Kidney (tissue), 13 donors: ENCODE measurements at regions not wholly inside any gene's neighbourhood (a gene's known extent, or its start where the extent isn't known, plus 50 kb on each side); places are given as distances from the start of the nearest gene placed in this dataset.

Experiments used
- DNase-seq, 5 donors: peaks; one replicate each; pipeline ENCODE4 v3.0.0-alpha.2; 2013 to 2020
- FAIRE-seq: peaks from 2 replicates; lab custom pipeline; 2012; peaks lifted over from hg19 to GRCh38; lab: Jason Lieb, UNC
- H3K27ac ChIP-seq, 2 donors: one replicate each; pipeline ENCODE4 v1.7.0; 2013; ENCODE audit warnings: low read depth in 2 of 2, low read length in 2 of 2, inconsistent platforms in 1 of 2
- H3K27me3 ChIP-seq: one replicate; pipeline ENCODE4 v1.7.1; 2013; ENCODE audit warnings: low read length, inconsistent platforms; ENCODE audit not compliant: control insufficient read depth, insufficient read depth
- H3K36me3 ChIP-seq, 3 donors: one replicate each; pipeline versions ENCODE4 v1.7.0 to v1.7.1; 2013; ENCODE audit warnings: low read length in 3 of 3, control low read depth in 1 of 3, inconsistent platforms in 1 of 3; ENCODE audit not compliant: insufficient read depth in 3 of 3, control insufficient read depth in 2 of 3
- H3K4me1 ChIP-seq, 3 donors: one replicate each; pipeline versions ENCODE4 v1.7.0 to v1.7.1; 2013; ENCODE audit warnings: low read length in 3 of 3, inconsistent platforms in 1 of 3, low read depth in 1 of 3; ENCODE audit not compliant: control insufficient read depth in 2 of 3, insufficient read depth in 2 of 3
- H3K4me3 ChIP-seq, 3 donors: one replicate each; pipeline versions ENCODE4 v1.7.0 to v1.8.1; 2013; ENCODE audit warnings: low read length in 3 of 3, control low read depth in 1 of 3, inconsistent platforms in 1 of 3
- H3K9ac ChIP-seq, 3 donors: one replicate each; pipeline versions ENCODE4 v1.7.0 to v1.7.1; 2013; ENCODE audit warnings: low read length in 3 of 3, control low read depth in 1 of 3, inconsistent platforms in 1 of 3
- H3K9me3 ChIP-seq, 3 donors: one replicate each; pipeline versions ENCODE4 v1.7.0 to v1.7.1; 2013; ENCODE audit warnings: low read length in 3 of 3, control low read depth in 1 of 3, inconsistent platforms in 1 of 3; ENCODE audit not compliant: control insufficient read depth in 2 of 3, insufficient read depth in 1 of 3
- CTCF ChIP-seq: IDR thresholded peaks from 3 replicates; pipeline ENCODE4 v1.5.1; 2012; ENCODE audit warnings: mild to moderate bottlenecking, moderate library complexity, borderline replicate concordance; ENCODE audit not compliant: insufficient read depth; ENCODE audit errors: extremely low read depth
- intact Hi-C: fragments of 100-400 bp; cut with DNase I; formaldehyde crosslinking; loops from one replicate; pipeline ENCODE4 v1.11.1; 2022
- donor health status: control.
- donor health status: control.
- donor health status: control.
- donor health status: control.
- donor health status: control.
- donor health status: DM: yes; HTN: yes; CAD: no.
- donor health status: Normal renal cell carcinoma (clear cell type).

- no peak overlapping the region for H3K27ac ChIP-seq
- H3K9ac ChIP-seq = no peak overlapping the region
- no peak for TF ChIP-seq CTCF
- H3K36me3 ChIP-seq = no peaks in the 10 kb centered on the region
- DNase-seq (no peak), FAIRE-seq (no peak)
- no peaks in the 10 kb centered on the region for H3K9me3 ChIP-seq
- no peaks in the 10 kb centered on the region for H3K27me3 ChIP-seq
- H3K4me3 ChIP-seq = no peak overlapping the region
- intact Hi-C loops = no loop called here
- H3K4me1 ChIP-seq = no peaks in the 10 kb centered on the region
Observed at GRCh38 chr3:67804578-67804977, 150.2 kb upstream of the SUCLG2 start.

- H3K36me3 ChIP-seq = no peaks in the 10 kb centered on the region
- H3K4me3 ChIP-seq = no peak overlapping the region
- no peak overlapping the region for H3K9ac ChIP-seq
- FAIRE-seq = no peak
- intact Hi-C loops = no loop called here
- no peak overlapping the region for H3K27ac ChIP-seq
- no peak for DNase-seq
- H3K4me1 ChIP-seq = no peaks in the 10 kb centered on the region
- H3K9me3 ChIP-seq = no peaks in the 10 kb centered on the region
- no peak for TF ChIP-seq CTCF
- no peaks in the 10 kb centered on the region for H3K27me3 ChIP-seq
Observed at GRCh38 chr3:67804089-67804488, 149.7 kb upstream of the SUCLG2 start.

- Histone ChIP-seq H3K27me3 (no peaks in the 10 kb centered on the region), H3K9me3 (no peaks in the 10 kb centered on the region), H3K4me1 (no peaks in the 10 kb centered on the region), H3K9ac (no peak overlapping the region), H3K27ac (no peak overlapping the region), H3K36me3 (no peaks in the 10 kb centered on the region), H3K4me3 (no peak overlapping the region)
- intact Hi-C loops = no loop called here
- TF ChIP-seq CTCF = no peak
- FAIRE-seq (no peak), DNase-seq (no peak)
Observed at GRCh38 chr3:67798412-67798811, 144.0 kb upstream of the SUCLG2 start.

- no peaks in the 10 kb centered on the region for H3K4me1 ChIP-seq
- DNase-seq (no peak), FAIRE-seq (no peak)
- H3K9ac ChIP-seq = no peak overlapping the region
- intact Hi-C loops = no loop called here
- H3K27ac ChIP-seq = no peak overlapping the region
- no peak for TF ChIP-seq CTCF
- H3K4me3 ChIP-seq = no peak overlapping the region
- no peaks in the 10 kb centered on the region for H3K36me3 ChIP-seq
- no peaks in the 10 kb centered on the region for H3K9me3 ChIP-seq
- H3K27me3 ChIP-seq = no peaks in the 10 kb centered on the region
Observed at GRCh38 chr3:67791620-67792019, 137.2 kb upstream of the SUCLG2 start.
